NCI-H1092 treated with DMSO at 0.1 percent for 48 hours (cell line): ENCODE measurements at regions not wholly inside any gene's neighbourhood (a gene's known extent, or its start where the extent isn't known, plus 50 kb on each side); places are given as distances from the start of the nearest gene placed in this dataset.

Experiments used
- DNase-seq: peaks from one replicate; lab custom pipeline; 2025; lab: John Stamatoyannopoulos, UW

DNA sequence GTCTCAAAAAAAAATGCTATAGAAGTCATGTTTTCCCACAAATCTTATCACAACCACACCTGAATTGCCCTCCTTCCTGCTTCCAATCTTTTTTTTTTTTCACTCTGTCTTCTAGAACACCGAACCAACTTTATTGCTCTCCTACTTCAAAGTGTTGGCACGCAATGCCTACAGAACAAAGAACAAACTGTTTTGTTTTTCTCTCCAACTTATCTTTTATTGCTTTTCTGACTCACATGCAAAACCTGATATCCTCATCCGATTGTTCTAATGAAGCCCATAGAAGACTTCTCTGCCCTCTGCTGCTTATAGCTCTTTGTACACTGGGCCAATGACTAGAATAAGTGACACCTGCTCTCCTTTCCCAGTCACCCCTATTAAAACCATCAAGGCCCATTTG, 602.8 kb downstream of the EPHA4 start:
- DNase-seq: no peak

DNA sequence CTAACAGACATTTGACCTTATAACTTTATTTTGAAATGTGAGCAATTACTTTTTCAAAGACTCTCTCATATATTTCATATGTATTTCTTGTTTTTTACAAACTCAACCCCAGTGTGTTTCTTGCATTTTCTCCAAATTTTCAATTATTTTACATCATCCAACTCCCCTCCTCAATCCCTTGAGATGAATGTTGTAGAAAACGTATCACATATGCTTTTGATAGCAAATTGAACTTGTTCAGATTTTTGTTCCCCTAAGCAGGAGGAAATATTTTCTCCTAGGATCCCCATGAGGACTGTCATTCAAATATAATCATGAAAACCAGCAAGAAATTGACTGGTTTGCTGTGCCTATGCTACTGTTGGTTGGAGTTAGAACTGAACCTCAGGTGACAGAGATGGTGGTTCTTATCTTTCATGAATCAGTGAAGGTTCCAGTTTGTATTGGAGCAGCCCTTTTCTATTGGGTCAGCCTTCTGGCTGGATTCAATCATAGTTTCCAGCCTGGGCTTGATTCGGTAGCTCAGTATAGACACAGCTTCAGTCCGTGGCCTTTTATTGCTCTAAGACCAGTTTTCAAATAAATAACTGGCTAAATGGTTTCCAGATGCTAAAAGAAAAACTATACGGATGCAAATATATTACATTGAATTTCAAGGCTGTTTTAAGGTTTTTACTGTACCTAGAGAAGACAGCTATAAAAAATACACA, 591.0 kb downstream of the EPHA4 start:
- no peak for DNase-seq

DNA sequence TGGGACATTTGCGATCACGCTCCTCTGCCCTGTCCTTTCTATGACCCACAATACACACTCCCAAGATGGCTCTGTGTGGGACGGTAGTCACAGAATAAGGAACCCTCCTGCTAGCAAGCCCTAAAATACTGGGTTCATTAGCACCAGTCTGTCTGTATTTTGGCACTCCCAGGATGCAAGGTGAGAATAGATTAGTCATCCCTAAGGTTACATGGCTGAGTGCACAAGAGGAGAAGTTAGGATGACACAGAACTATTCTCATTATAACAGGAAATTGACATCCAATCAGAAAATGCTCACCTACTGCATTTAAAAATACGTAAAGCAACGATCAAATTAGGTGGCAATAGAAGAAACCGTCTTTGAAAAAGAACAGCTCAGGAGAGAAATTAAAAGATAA, 590.2 kb downstream of the EPHA4 start:
- no peak for DNase-seq

DNA sequence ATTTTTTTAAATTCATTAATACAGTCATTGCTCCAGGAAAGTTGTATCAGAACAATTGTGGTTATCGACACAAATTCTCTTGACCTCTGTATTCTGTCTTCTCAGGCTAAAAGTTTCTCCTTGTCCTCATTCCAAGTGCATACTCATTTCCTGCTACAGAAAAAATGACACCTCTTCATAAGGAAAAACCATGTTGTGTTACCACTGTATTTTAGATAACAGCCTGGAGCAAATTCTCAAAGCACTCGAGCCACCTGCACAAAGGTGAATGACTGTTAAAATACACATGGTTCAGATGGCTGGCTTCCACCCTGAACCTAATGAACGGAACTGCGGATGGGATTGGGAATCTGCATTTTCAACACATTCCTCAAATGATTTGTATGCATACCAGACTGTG, 586.5 kb downstream of the EPHA4 start:
- no peak for DNase-seq

DNA sequence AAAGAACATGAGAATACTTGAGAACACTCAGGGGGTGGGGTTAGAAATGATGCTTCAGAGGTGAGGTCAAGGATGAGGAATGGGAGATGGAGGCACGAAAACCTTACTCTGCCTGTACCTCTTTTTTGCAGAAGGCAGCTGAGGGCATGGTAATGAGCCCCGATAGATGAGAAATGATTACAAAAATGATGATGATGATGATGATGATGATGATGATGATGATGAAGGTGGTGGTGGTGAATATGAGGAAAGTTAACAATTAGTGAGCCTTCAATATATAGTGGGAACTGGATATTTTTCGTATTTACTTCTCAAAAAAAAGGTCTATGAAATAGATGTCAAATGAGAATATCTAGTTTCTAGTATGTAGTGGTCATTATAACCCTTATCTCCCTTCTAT, 584.3 kb downstream of the EPHA4 start:
- DNase-seq: no peak

DNA sequence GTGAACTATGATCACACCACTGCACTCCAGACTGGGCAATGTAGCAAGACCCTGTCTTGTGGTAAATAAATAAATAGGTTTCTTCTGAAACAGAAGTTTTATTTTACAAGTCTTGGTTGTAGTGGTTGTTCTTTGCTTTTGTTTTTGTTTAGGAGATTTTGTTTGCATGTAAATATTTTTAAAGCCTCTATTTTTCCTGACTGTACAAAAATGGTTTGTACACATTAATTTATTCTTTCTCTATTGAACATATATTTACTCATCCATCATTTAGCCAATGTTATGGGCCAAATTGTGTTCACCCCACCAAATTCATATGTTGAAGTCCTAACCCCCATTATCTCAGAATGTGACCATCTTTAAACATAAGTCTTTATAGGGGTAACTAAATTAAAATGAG, 580.1 kb downstream of the EPHA4 start:
- DNase-seq: no peak

DNA sequence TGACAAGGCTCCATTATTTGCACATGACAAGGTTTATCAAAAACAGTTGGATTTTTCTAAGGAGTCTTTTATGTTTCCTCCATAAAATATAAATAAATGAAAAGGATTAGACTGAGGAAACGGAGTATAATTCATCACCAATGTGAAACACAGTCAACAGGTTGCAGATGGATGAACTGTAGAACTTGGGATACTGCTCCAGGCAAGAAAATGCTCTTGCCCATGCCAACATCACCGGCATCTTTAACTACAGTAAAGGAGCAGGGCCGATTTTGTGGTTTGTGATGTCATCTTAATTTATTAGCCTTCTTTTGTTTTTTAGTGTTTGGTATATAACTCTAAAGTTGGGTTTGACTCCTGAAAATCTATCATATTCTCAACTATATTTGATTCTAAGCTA, 577.3 kb downstream of the EPHA4 start:
- no peak for DNase-seq

DNA sequence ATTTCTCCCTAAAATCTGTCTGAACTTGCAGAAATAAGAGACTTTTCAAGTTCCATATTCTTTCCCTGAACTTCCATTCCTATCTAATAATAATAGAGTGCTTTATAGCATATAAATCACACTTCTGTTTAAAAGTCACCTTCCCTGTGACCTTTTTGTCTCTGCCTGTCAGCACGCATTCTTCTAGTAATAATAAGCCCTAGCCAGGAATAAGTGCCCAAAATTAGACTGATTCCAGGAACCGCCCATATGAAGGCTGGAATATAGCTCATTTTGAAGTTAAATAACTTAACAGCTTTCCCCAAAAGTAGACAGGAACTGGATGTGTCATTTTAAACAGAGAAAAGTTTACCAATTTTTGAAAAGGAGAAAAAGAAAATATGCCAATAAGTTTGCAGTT, 576.5 kb downstream of the EPHA4 start:
- no peak for DNase-seq

DNA sequence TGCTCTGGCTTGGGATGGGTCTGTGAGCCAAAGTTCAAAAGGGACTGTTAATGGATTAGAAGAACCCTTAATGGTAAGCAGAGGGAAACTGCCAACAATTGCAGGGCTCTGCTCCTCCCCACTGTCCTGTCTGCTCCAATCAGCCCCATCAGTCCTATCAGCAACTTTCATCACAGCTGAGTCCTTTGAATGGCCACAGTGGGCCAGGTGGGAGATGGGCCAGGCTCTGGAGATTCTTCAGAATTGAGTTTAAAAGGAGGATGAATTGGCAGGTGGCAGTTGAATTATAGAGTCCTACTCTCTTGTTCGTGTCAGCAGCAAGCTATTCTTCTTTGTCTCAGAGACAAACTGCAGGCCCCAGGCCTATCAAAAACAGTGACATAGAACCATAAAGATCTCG, 573.9 kb downstream of the EPHA4 start:
- DNase-seq: no peak

DNA sequence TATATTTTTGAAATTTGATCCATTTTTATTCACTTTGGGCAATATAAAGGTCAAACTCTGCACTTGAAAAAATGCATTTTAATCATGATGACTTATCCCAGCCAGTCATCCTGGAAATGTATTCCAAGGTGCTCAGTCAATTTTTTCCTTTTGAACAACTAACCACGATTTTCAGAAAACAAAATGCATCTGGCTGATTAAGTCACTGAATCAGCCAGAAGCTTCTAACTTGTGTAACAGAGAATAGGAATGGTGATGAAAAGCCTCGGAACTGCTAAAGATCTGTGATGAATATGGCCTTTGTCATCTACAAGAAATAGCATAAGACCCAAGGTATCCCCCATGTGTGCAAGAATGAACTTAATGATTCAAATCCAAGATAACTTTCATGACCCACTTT, 572.7 kb downstream of the EPHA4 start:
- DNase-seq: no peak

DNA sequence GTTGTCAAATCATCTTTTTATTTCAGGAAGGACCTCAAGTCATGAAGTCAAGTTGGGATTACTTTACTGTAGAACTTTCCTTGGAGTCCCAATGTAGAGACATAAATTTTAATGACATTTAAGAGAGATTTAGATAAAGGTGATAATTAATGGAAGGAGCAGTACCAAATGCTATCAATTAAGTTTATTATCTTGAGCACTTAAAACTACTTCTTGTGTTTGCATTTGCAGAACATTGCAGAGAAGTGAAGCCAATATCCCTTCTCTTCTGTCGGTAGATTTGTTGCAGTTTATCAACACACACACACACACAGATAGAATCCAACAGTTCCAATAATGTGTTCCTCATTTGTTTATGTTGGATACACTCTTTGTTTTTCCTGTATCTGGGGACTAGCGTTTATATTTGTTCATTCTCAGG, 570.7 kb downstream of the EPHA4 start:
- DNase-seq: no peak

DNA sequence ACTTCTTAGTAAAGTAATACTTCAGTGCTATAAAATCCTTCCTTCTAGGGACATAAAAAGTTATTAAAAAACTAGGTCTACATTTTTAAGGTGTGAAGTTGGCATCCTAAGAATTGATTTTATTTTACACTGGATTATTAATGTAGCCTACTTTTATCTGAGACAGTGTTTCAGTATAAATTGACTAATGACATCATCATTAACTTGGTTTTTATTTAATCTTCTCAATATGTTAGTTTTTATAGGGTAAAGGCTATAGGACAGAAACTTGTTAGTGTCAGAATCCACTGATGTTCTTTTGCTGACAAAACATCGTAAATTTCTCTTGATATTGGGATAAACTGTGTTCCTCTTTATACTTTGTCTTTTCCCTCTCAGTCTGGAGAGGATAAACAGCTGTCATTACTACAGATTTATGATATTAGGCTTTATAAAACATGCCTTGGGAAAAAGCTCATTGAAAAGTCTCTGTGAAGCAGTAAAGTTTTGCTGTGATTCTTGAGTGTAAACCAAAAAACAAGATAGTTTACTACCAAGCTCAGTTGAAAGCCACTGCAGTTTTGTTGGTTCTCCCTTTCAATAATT, 569.9 kb downstream of the EPHA4 start:
- DNase-seq: no peak

DNA sequence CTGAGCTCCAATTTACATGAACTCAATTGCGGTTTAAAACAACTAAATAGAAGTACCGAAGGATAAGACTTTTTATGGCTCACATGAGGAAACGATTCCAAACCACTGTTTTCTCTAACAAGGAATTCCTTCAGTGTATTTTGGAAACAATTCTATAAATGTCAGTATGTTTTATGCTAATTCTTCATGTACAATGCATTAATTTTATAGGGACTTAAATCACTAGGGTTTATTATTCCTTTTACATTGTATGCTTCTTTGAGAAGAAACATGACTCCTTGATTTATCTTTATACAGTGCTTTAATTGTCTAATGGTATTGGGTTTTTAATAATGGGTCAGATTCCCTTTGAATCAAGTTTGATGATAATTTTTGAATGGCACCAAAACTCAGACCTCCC, 566.8 kb downstream of the EPHA4 start:
- DNase-seq: no peak

DNA sequence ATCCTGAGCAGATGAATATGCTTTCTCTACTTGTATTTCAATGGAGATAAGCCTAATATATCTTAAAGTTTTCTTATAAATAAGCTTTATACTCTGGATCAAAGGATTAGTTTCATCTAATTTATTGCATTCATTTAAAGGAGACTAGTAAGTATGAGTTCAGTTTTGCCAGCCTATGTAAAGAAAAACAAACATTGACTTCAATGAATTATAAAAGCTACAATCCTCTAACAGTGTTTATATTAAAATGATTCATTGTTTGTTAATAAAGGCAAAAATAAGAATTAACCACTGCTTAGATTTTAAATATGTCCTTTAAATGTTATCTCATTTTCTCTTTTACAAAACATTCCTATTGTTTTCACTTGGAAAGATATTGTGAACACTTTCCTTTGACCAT, 566.0 kb downstream of the EPHA4 start:
- no peak for DNase-seq

DNA sequence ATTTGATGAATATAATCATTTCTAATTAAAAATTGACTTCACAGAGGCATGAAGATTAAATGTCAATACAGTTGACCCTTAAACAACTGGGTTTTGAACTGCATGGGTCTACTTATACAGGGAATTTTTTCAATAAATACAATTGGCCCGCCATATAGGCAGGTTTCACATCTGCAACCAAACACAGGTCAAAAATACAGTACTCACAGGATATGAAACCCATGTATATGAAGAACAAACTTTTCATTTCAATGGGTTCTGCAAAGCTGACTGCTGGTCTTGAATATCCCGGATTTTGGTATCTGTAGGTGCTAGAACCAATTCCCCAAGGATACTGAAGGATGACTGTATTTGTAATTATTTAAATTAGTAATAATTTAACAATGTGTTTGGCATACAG, 555.6 kb downstream of the EPHA4 start:
- DNase-seq: no peak

DNA sequence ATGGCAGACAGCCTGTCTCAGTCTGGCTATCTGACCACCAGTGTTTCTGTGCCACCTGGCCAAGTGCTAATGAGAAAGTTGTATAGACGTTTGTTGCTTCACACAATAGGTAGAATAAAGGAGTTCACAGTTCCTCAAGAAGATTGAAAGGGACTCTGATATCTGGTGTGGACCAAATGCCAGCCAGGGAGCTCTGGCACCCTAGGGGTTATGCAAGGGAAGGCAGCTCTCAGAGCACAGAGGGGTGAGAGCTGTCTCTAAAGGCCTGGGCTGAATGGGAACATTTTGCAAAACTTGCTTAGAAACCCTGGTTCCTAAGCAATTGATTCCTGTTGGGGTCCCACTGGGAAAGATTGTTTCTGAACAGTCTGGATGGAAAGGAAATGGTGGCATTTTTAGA, 553.8 kb downstream of the EPHA4 start:
- no peak for DNase-seq

DNA sequence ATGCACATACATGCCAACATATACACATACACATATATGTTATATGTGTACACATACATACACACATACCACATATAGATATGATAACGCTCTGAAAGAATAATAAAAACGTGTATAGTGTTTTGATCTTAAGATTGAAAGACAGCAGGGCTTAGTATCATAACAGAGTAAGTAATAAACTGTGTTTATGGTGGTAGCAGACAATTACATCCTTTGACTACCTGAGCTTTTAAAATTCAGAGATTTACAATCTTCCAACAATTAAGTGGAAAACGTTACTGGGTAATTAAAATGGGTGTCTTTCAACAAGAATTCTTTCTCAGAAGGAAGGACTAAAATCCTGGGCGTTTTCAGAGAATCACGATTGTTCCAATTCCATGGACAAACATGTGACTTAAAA, 552.4 kb downstream of the EPHA4 start:
- DNase-seq: no peak

DNA sequence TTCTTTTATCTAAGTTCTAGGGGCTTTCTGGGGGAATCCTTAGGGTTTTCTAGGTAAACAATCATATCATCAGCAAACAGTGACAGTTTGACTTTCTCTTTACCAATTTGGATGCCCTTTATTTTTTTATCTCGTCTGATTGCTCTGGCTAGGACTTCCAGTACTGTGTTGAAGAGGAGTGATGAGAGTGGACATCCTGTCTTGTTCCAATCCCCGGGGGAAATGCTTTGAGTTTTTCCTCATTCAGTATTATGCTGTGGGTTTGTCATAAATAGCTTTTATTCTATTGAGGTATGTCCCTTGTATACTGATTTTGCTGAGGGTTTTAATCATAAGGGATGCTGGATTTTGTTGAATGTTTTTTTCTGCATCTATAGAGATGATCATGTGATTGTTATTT, 549.5 kb downstream of the EPHA4 start:
- DNase-seq: no peak

DNA sequence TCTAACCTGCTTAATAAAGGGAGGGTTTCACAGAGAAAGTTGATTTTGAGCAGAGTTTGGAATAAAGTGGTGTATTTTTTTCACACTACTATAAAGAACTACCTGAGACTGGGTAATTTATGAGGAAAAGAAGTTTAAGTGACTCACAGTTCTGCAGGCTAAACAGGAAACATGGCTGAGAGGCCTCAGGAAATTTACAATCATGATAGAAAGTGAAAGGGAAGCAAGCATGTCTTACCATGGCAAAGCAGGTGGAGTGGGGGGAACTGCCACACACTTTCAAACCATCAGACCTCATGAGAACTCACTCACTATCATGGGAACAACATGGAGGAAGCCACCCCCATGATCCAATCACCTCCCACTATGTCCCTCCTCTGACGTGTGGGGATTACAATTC, 546.7 kb downstream of the EPHA4 start:
- no peak for DNase-seq

DNA sequence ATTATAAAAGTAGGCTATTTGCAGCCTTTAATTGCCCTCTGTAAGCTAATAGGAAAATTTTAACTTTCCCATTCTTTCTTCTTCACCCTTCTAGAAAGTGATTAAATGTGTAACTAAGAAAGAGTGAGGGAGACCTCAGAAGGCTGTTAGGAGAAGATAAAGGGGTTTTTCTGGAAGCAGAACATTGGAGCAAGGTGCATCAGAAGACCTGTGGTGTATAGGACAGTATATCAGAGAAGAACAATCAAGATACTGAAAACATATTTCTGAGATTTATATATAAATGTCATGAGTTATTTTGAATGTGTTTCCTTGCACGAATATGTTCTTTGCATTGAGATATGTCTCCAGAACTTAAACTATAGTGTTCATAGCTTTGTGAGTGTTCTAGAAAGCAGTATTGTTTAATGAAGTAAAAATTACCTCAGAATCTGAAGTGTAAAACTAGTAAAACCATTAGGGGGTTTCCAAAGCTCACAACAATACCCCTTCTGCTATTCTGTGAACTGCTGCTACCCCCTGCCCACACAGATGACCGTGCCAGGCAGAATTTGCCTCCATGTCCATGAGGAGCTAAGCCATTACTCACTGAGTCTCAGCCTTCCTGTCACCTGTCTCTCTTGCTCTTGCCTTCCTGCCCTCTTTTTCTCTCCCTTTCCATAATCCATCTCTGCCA, 537.9 kb downstream of the EPHA4 start:
- DNase-seq: no peak

DNA sequence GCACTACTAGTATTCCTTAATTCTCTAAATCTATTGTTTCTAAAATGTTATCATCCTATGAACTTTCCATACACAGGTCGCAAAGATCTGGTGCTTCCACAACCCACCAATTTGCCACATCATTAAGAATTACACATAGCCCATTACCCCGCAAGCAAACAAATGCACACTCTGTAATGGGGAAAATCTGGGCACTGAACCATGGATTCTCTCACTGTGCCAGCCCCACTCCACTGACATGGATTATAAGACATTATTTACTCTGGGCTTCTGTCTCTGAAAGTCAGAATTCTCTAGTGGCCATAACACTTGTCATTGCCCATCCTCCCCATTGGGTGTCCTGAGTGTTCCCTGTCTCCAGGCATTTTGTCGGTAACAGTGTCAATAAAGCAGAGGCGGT, 537.1 kb downstream of the EPHA4 start:
- DNase-seq: peak; percentile 87

DNA sequence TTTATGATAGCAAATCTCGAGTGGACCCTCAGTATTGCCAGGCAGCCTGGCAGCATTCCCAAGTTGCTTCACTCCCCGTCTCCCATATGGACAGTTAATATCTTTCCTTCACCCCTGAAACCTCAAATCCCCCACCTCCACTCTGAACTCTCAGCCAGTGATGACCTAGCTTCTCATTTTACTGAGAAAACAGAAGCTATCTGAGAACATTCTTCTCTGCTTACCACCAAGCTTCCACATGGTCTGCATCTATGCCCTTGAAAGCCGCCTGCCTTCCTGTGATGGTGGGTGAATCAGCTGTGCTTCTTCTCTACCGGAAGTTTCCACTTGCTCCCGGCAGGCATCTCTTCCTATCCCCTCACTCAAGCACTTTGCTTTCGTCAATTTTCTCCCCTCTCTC, 529.2 kb downstream of the EPHA4 start:
- no peak for DNase-seq

DNA sequence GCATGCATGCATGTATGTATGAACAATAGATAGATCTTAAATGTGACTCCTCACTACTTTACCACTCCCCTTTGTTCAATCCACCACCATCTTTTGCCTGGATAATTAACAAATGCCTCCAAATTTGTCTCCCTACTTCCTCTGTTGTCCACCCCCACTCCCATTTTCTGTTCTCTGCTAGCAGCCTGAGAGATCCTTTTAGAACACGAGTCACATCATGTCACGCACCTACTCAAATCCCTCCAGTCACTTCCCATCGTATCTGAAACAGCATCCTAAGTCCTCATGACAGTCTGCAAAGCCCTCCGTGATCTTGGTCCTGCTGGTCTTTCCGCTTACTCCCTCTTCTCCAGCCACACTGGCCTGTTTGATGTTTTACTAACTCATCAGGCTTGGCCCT, 527.3 kb downstream of the EPHA4 start:
- no peak for DNase-seq
